HuH-7.5 (cell line): ENCODE measurements at regions not wholly inside any gene's neighbourhood (a gene's known extent, or its start where the extent isn't known, plus 50 kb on each side); places are given as distances from the start of the nearest gene placed in this dataset.
"Not testable (repeated sequence)": the region's sequence is repeated elsewhere in the genome, so short reads cannot be mapped to it uniquely, and the experiment has no call there.

Experiments used
- DNase-seq: peaks from one replicate; pipeline ENCODE4 v3.0.0; 2011; ENCODE audit warnings: low spot score

DNA sequence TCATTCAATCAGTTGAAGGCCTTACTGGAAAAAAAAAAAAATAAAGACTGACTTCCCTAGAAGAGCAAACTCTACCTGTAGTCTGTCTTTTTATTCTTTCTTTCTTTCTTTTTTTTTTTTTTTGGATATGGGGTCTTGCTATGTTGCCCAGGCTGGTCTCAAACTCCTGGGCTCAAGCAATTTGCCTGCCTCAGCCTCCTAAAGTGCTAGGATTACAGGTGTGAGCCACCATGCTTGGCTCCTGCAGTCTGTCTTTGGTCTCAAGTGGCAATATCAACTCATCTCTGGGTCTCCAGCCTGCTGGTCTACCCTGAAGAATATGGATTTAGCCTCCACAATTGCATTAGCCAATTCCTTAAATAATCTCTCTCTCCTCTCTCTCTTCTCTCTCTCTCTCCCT is 167.7 kb upstream of the P2RY1 start:
- no peak for DNase-seq

DNA sequence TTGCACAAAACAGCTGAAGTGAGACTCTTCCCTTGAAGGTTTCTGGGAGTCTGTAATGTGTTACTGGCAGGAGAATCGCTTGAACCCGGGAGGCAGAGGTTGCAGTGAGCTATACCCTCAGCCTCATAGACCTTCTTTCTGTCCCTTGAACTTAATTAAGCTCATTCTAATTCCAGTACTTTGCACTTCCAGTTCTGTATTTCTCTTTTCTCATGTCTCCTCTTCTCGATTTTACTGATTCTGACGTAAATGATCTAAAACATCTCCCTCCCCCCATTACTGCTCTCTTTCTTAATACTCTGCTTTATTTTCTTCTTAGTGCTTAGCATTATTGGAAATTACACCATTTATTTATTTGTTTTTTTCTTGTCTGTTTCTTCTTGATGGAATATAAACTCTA is 165.4 kb upstream of the P2RY1 start:
- no peak for DNase-seq

DNA sequence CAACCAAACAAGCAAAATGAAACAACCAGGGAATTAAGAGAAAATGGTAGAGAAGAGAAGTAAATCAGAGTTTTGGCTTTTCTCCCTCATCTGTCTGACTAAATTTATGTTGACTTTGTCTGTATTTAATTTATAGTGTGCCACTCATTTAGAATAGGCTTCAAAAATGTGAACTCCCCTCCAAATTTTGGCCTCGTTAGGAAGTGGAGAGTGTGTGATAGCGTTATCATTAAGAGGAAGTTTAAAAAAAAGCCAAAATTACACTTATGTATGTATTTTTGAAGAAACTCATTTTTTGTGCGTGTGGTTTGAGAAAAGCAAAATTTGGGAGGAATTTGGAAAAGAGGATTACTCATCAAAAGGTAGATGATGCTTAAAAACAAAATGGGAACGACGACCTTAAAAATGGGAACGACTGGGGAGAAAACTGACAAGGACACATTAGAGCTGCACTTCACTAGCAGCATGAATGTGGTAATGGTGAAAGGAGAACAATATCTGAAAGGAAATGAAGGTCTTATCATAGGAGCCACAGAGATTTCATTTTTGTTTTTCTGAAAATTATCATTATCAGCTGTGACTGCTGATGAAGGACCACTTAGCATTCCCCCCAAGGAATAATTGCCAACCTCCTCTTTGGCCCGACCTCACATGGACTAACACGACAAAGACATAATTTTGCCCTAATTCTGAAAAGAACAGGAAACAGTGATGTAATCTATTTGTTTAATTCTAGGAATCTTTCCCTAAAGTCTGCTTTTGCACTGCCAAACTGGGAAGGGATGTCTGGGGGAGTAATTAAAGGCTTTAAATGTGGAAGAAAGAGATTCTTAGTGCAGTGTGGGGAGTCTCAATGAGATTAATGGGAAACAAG is 163.2 kb upstream of the P2RY1 start:
- DNase-seq, result no peak

DNA sequence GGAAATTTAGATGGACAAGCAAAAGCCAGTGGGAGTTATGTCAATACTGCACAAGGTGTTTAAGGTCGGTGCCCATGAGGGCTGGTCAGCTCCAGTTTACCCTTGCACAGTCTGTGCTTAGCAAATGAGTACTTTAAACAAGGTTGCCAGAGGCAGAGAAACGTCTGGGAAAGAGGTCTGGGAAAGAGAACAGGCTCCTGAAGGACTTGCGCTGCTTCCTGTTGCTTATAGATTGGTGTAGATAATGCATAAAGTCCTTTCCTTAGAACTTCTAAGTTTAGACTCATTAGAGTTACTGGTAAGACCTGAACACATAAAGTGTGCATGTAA is 162.6 kb upstream of the P2RY1 start:
- no peak for DNase-seq

DNA sequence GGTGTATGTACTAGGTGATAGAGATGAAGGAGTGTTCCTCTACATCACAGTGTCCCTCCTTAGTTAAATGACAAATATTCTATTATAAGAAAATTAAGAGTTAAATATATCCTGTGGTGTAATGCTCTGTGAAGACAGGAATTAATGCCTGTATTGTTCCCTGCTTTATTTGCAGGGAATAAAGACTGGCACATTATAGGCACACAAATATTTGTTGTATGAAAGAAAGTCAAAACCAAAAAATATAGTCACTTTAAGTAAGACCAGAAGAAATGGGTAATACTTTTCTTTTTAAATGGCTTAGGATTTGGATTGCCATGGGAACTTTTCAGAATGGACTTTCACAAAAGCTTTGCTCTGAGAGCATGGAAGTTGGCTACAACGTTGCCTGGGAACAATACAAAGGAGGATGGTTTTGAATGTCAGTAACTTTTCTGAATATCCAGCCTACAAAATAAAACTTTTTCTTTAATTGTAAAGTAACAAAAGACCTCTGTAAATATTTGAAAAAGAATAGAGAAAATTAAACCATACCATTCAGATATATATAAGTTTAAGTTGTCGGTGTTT is 158.0 kb upstream of the P2RY1 start:
- DNase-seq, result no peak

DNA sequence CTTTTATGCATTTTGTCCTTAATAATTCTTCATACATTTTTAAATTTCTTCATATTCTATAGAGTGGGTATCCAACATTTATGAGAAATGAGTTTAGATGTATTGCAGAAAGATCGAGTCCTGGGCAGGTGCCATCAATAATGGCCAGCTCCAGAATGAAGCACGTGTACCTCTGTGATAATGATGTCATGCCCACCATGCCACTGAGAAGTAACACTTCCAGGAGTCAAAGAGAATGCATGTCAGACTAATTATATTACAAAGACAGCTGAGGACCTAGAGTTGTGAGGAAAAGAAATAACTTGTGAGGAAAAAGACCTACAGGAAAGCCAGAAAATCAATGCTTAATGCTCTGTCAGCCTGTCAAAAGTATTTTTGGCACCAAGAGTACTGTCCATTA is 157.4 kb upstream of the P2RY1 start:
- no peak for DNase-seq

DNA sequence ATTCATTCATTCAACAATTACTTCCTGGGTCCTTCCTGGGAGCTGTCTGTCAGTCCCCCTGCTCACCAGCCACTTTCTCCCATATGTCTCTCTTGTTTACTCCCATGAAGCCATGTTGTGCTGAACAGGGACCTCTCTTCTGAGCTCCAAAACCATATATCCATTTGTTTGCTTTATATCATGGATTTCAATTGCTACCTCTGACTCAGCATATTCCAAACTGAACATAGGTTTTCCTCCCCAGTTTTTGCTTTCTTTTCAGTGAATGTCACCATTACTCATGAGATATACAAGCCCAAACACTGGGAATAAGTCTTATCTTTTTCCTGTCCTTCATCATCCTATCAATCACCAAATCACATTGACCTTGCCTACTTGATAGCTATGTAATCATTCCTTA is 152.5 kb upstream of the P2RY1 start:
- DNase-seq, result no peak

DNA sequence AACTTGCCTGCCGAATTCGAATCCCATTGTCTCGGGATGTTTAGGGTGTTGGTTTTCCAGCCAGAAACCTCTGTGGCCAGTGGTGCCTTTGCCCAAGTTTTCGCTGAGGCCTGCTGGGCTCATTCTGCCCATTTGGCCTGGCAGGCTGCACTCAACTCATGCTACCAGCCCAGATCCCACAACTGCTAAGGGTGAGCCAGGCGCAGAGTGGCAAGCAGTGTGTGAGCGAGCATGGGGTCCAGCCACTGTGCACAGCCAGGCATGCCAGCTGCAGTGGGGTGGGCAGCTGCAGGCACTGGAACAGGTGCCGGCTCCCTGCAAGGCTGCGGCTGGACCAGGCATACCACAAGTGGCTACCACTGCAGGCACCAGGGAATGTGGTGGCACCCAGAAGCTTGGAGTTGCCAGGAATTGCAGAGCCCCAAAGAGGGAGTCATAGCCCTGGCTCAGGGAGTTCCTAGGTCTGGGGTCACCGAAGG is 151.4 kb upstream of the P2RY1 start:
- DNase-seq, result no peak

DNA sequence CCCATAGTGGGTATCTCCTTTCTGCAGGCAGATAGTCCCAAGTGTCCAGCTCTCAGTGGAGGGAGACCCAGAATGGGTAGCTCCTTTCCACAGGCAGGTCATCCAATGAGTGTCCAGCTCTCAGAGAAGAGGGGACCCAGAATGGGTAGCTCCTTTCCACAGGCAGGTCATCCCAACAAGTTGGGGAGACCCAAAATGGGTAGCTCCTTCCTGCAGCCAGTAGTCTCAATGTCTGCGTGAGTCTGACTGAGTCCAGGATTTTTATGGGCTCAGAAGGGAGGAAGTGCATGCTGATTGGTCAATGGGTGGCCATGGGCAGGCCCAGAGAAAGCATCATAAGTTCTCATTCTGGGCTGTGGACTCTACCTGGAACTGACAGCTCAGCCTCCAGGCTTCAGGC is 150.7 kb upstream of the P2RY1 start:
- DNase-seq, result no peak

DNA sequence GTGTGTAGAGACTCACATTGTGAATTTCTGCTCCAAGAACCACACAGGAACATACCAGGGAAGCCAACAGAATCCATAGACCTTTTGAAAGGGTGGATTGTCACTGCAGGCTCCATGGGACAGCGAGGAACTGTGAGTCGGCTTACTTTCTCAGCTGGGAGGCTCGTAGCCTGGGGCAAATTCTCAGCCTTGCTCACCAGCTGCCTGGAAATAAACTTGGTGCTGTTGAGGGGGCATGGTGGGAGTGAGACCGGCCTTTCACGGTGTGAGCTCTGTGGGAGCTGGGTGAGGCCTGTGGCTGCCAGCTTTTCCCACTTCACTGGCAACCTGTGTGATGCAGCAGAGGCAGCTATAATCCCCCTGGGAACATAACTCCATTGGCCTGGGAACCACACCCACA is 146.6 kb upstream of the P2RY1 start:
- DNase-seq, result no peak

DNA sequence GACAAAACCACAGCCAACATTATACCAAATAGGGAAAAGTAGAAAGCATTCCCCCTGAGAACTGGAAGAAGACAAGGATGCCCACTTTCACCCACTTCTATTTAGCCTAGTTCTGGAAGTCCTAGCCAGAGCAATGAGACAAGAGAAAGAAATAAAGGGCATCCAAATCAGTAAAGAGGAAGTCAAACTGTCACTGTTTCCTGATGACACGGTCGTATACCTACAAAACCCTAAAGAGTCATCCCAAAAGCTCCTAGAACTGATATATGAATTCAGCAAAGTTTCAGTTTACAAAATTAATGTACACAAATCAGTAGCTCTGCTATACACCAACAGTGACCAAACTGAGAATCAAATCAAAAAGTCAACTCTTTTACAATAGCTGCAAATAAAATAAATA is 142.6 kb upstream of the P2RY1 start:
- DNase-seq, result not testable (repeated sequence)

DNA sequence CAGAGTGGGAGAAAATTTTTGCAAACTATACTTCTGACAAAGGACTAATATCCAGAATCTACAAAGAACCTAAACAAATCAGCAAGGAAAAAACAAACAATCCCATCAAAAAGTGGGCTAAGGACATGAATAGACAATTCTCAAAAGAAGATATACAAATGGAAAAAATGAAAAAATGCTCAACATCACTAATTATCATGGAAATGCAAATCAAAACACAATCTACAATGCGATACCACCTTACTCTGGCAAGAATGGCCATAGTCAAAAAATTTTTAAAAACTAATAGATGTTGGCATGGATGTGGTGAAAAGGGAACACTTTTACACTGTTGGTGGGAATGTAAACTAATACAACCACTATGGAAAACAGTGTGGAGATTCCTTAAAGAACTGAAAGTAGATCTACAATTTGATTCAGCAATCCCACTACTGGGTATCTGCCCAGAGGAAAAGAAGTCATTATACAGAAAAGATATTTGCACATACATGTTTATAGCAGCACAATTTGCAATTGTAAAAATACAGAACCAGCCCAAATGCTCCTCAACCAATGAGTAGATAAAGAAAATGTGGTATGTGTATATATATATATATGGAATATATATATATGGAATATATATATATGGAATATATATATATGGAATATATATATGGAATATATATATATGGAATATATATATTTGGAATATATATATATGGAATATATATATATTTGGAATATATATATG is 141.2 kb upstream of the P2RY1 start:
- not testable (repeated sequence) for DNase-seq

DNA sequence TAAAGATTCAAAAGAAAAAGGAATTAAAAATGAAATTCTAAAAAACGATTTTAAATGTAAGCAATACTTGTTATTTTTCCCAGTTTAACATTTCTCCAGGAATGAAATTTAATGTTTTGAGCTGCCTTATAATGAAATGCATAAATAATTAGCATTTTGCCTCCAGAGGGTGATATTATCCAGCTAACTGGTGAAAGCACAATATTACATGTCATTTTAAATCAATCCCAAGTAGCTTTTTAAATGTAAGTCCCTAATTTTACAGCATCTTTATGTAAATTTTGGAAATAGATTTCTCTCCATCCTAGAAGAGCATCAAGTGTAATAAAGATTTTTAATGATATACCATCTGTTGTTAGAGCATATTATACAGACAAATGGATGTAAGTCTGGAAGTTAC is 139.1 kb upstream of the P2RY1 start:
- DNase-seq, result no peak

DNA sequence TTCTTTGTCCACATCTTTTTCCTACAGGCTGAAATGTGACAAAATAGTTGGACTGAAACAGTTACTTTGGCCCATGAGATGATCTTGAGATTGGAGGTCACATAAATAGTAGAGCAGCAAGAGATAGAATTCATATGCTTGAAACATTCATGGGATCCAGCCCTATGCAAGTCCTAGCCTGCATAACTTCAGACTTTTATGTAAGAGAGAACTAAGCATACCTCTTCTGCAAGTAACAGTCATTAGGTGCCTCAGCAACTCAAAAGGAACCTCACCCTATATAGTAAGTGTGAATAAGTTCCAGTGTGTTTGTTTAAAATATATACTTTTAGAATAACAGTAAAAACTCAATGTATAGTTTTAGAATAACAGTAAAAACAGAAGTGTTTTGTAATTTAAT is 138.0 kb upstream of the P2RY1 start:
- no peak for DNase-seq

DNA sequence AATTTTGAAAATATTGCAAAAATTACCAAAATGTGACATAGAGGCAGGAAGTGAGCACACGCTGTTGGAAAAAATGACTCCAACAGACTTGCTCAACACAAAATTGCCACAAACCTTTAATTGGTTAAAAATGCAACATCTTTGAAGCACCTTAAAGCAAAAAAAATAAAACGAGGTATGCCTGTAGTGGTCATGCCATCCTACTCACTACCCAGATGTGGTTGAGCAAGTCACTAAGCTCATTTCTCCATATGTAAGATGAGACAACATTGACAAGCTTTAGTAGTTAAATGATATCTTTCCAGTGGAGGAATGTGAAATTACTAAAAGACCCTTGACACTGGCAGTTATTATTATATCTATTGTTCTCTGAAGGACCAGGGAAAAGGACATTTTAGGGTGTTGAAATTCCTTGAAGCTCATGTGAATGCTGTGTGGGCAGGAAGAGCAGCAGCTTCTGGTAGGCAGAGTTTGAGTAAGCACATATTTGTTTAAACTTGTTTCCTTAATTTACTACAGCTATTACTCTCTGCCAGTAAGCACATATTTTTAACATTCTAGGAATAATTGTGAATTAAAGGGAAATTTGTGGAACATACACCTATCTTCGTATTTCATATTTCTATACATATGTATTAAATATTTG is 131.6 kb upstream of the P2RY1 start:
- no peak for DNase-seq

DNA sequence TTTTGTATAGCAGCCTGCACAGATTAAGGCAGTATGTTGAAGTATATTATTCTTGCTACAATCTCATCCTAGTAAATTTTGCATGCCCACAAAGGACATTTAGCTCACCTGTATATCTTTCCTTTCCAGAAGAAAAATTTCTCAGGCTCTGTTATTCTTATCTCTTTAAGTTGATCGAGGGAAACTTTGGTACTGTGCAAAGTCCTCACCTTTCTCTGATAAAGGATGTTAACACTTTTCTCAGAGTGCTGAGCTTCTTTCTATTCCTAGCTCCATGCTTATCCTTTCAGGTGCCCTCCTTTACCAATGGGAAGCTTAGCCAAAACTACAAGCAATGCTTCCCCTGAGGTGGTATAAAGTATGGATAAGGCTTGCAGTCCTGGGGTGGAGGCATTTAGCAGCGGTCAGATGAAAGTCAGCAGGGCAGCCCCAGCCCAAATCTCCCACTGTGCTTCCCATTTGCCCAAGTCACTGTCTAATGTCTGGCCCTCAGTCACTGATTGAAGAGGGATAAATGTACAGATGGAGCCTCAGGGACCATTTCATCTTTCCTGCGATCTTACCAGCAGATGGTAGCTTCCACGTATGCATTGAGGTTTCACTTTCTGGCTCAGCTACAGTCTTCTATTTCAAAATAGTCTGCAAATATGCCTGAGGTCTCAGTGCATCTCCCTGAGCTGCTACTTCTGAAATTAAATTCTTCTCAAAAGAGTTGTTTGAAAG is 127.8 kb upstream of the P2RY1 start:
- no peak for DNase-seq

DNA sequence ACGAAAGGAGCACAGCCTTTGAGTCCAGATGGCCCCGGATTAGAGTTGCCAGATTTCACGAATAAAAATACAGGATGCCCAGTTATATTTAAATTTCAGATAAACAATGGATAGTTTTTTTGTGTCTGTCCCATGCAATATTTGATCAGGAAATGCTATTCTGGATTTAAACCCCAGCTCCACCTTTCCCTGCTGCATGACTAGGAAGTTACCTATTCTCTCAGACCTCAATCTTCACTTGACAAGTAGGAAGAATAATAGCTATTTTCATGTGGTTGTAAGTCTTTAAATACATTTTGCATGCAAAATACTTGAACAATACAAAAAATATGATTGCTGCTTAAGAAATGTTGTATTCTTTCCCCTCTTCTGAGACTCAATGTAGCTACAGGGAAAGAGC is 125.3 kb upstream of the P2RY1 start:
- no peak for DNase-seq

DNA sequence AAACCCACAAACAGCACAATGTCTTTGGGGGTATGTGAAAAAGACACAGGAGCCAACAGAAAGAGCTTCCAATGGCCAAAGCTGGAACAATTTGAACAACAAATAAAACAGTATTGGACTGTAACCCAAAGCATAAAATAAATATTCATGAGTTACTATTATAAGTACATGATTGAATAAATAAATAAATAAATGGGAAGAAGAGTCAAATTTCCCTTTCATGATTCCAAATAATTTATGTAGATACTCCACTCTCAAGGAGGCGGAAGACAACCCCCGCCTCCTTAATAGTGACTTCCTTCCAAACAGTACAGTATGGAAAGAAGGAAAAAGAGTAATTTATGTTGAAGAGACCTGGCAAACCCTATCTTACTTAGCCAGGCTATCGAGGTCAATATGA is 124.4 kb upstream of the P2RY1 start:
- DNase-seq, result no peak

DNA sequence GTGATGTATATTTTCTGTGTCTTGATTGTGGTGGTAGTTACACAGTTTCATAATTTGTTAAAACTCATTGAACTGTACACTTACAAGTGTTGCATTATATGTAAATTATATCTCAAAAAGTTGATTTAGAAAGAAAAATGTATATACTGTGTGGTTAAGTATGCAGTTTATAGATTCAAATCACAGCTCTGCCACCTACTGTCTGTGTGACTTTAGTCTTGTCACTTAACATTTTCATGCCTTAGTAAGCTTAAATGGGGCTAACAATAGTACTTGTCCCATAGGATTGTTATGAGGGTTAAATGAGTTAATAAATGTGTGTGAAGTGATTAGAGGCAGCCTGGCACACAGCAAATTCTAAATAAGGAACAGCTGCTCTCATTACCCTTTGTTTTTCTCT is 120.9 kb upstream of the P2RY1 start:
- no peak for DNase-seq

DNA sequence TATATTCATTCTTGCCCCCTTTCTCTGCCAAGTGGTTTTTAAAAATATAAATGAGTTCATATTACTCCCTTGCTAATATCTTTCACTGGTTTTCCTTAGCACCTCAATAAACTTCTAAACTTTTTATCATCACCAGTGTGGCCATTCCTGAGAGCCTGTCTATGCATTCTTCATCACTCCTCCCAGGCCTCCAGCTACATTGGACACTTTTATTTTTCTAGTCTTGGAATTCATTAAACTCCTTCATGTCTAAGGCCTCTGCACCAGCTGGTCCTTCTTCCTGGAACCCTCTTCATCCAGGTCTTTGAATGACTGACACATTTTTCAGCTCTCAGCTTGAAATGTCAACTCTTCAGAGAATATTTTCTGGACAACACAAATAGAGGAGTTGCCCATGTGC is 120.4 kb upstream of the P2RY1 start:
- DNase-seq, result no peak

DNA sequence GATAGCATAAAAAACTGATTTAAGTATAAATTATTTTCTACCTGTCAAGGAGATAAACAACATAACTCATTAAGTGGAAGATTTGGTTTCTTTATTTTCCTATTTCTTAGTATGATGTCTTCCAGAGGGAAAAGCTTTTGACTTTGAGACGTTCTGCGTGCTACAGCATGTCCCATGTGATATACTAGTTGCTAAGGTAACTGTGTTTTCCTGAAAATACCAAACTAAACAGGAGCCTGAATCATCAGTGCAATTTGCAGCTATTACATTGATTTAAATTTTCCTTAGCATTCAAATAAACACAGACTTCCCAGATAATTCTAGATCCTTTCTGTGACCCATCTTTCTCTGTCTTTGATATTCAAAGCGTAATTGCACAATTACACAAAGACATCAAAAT is 117.7 kb upstream of the P2RY1 start:
- no peak for DNase-seq

DNA sequence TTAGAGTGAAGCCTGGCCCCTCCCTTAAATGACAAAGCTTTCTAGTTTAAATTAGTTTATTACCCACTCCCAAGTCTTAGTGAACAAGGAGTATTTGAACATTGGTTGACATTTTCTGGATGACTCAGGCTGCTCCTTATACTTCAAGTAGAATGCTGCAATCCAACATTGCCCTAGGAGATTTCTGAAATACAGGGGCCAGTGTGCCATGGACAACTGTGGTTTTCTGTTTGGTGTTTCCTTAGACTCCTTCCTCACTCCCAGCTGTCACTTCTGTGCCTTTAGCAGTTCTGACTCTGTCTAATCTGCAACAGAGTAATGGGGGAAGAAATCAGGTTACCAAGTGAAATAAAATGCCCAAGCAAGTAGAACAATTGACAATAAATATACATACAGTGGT is 116.1 kb upstream of the P2RY1 start:
- DNase-seq, result no peak
